ENCODE measurements at regions not wholly inside any gene's neighbourhood (a gene's known extent, or its start where the extent isn't known, plus 50 kb on each side); places are given as distances from the start of the nearest gene placed in this dataset.

DNA sequence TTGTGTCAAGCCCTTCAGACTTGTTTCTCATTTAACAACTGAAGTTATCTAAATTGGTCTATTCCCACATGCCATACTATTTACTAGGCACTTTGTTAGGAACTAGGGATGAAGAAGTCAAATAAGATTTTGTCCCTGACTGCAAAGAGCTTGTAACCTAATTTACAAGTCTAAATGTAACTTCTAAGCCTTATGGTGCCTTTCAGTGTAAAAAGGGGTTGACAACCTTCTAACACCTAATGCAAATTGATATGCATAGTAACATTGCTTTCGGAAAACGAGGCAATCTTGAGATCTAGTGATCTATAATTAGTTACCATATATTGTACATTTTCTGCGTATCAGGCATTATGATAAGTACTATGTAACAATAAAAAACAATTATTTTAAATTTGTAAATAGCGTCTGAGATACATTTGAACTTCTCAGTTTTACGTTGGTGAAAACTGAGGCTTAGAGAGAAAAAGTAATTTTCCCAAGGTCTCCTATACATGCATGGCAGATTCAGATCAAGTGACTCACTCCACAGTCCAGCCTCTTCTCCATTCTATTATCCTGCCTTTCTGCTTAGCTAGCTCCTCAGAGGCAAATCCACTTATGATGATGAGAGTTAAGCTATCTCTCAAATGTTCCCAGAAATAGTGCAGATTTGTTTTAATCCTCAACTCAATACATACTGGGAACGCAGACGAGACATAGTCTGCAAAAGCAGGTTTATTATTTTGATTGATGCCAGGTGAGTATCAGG is 764.9 kb upstream of the SLITRK5 start:
- TF ChIP-seq, protein P1, sequence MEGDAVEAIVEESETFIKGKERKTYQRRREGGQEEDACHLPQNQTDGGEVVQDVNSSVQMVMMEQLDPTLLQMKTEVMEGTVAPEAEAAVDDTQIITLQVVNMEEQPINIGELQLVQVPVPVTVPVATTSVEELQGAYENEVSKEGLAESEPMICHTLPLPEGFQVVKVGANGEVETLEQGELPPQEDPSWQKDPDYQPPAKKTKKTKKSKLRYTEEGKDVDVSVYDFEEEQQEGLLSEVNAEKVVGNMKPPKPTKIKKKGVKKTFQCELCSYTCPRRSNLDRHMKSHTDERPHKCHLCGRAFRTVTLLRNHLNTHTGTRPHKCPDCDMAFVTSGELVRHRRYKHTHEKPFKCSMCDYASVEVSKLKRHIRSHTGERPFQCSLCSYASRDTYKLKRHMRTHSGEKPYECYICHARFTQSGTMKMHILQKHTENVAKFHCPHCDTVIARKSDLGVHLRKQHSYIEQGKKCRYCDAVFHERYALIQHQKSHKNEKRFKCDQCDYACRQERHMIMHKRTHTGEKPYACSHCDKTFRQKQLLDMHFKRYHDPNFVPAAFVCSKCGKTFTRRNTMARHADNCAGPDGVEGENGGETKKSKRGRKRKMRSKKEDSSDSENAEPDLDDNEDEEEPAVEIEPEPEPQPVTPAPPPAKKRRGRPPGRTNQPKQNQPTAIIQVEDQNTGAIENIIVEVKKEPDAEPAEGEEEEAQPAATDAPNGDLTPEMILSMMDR (IDR thresholded peaks at IDR 0.05), result no peak
- TF ChIP-seq ZFX (IDR thresholded peaks at IDR 0.05; ENCODE audit: borderline replicate concordance), result no peak

Measured in 22Rv1 (cell line).